ENCODE measurements at regions not wholly inside any gene's neighbourhood (a gene's known extent, or its start where the extent isn't known, plus 50 kb on each side); places are given as distances from the start of the nearest gene placed in this dataset.
"Not testable (repeated sequence)": the region's sequence is repeated elsewhere in the genome, so short reads cannot be mapped to it uniquely, and the experiment has no call there.

DNA sequence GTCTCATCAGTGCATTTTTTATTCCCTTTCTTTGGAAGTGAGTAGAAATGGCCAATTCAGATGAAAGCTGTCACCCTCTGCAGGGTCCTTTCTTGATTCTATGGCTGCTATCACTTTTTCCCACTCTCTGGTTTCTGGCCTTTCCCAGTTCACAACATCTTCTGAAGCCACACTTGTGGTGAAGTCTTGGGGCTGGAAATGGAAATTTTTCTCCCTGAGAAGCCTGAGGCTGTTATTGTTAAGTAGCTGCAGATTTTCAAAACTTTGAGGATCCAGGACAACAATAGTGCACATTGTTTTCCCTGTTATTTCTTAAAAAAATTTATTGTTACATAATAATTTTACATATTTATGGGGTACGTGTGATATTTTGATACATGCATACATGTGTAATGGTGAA, 250.3 kb upstream of the RASGRP1 start:
- DNase-seq = no peak

DNA sequence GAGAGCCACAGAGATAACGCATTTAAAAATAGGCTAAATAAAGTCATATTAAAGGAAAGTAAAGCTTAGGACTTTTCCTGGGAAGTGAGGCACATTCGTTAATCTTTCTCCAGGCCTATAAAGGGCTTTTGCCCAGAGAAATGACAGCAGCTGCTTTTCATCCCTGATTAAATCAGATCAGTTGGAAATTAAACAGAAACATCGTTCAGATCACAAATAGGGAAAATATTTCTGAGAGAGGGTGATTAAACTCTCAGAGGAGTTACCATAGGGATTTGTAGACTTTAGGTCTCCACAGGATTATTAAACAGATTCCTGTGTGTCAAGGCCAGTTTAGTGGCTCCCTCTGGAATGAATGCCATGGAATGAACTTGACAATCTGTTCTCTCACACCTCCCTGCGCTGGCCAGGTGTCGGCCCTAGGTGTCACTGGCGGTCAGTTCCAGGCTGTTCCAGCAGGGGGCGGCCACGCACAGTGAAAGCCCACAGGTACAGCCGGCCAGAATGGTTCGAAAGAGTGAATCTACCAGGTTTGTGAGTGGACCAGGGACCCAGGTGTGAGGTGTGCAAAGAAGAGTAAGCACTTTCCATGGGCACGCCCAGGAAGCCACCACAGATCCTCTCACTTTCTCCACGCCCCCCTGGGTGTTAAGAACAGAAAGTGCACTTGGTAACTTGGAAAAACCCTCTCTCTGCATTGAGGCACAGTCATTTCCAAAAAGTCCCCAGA, 253.0 kb upstream of the RASGRP1 start:
- DNase-seq = peak; percentile 30 to 56

DNA sequence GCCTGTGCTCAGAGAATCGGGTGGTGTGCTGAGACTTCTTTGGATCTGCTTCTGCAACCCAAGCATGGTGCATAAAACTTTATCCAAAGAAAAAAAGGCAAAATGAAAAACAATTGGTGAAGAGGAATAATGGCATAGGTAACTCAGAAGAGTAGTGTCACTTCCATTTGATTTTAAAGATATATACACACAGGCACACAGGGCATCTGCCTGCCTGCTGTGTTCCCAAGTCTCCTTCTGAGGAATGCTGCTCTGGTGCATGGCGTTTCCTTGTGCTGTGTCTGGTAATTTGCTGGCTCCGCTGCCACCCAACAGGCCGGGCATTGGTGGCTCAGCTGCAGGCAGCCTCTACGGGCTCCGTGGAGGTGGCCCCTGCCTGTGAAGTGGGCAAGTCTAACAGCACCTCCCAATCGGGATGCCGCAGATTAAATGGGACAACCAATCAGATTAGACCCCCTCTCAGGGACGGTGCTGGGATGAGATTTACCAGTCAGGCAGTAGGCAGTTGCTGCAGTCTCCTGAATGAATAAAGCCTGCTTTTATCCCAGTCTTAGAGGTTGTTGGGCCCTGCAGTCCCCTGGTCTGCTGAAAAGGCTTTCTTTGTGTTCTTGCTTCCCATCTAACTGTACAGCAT, 253.7 kb upstream of the RASGRP1 start:
- DNase-seq = no peak

DNA sequence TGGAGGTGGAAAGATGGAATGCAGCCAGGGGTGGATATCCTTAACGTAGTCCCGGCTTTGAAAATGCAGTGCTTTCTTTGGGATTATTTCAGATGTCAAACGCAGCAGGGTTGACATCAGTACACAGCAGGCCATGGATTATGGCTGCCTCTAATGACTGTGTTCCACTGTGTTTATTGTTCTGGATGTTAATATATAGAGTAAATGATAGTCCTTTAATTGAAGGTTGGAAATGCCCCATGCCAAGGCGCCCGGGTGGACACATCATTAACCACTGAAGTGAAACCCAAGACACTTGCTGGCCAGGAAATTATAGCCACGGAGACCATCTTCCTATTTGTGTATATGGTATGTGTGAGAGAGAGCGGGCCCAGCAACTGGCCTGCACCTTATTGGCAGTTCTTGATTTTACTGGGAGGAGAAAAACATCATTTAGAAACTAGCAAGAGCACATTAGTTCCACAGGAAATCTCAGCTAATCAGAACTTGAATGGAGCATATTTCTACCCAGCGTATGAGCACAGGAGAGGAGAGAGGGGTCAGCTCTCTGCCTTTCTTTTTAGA, 254.9 kb upstream of the RASGRP1 start:
- DNase-seq = no peak

DNA sequence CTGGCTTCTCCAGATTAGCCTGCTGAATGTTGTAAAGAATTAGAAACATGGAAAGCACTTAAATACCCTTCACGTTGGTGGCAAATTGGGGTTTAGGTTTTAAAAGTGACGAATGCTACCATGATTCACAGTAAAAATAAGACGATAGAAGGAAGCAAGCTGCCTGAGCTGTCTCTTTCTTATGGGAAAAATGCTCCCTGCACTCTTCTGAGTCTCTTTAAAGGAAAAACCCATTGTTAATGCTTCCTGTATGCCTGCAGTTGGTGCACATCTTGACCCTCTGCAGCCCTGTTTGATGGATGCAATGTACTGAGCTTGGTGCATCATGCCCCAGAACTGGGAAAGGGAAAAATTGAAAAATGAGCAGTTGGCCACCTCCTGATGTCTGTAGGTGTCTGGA, 258.6 kb upstream of the RASGRP1 start:
- DNase-seq = no peak

DNA sequence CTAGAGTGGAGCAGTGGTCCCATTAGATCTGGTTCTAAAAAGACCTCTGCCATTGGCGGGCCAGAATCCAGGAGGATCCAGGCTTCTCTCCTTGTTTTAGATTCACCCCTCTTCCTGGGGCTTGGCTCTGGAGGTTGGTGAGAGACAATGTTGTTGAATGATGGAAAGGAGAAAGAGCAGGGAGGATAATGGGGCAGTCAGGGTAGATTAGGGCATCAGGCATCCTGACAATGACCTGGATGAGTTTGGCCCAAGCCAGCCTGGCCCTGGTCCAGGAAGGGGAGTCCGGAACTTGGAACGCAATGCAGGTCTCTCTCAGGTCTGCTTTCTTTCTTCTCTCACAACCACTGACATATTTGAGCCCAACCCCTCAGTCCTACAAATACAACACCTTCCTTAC, 260.1 kb upstream of the RASGRP1 start:
- no peak for DNase-seq

DNA sequence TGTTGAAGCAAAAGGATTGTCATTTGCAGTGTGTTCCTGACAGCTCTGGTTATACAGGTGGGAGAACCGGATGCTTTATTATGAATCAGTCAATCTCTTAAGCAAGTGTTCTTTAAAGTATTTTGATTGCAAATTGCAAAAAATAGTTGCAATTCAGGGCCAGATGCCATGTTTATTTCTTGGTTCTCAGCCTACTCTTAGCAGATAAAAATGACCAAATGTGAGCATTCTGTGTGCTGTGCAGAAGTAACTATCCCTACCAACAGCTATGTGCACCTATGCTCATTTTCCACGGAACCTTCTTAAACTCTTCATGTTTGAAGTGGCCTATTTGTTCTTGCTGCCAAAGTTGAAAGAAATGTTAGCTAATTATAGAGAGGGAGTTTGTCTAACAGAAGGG, 262.3 kb upstream of the RASGRP1 start:
- no peak for DNase-seq

DNA sequence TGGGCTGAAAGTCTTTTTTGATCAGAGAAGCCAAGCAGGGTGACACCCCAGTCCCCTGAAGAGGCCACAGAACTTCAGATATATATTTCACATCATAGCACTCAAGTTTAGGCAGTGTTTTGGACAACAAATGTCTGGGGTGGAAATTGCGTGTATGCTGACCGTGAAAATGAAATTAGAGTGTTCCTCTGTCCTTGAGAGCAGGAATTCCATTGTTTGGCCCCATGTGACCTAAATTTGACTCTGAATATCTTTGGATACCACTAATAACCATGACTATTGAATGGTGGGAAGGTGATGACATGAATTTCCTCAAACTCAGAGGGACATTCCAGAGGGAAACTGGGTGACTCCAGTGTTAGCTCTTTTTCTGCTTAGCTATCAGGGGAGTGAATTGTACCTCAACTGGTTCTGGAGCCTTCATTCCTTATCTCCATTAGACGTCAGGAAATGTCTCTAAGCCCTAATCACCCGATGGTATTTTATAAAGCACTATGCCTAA, 263.5 kb upstream of the RASGRP1 start:
- DNase-seq = no peak

DNA sequence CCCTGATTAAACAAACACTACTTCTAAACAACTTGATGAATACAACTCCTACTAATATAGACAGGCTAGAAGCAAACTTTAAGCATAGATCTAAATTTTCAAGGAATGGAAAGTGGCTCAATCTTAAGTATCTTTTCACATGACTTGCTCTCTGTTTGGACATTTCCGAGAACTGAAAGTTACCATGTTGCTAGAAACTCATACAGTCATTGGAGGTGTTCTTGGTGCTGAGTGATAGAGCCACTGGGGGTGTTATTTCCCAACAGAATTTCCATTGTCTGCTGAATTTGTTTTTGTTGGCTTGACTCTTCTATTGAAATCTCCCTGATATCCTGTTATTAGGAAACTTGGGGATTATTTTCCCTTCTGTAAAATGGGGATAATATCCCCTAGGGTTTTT, 264.5 kb upstream of the RASGRP1 start:
- DNase-seq = no peak

DNA sequence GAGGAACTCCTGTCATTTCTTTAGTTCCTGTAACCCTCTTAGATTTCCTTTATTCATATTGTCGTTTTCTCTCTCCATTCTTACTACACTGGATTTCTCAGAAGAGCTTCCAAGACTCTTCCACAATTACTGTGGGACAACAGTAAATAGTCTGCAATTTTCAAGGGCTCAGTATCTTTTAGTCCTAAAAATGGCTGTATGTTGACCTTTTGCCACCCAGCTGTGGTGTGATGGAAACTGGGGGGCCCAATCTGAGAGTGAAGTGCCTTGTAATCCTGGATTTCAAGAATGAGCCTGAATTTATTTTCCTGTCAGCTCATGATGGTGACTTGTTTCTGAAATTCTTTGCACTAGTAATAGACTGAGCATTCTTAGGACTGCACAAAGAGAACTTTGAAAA, 277.6 kb upstream of the RASGRP1 start:
- no peak for DNase-seq

DNA sequence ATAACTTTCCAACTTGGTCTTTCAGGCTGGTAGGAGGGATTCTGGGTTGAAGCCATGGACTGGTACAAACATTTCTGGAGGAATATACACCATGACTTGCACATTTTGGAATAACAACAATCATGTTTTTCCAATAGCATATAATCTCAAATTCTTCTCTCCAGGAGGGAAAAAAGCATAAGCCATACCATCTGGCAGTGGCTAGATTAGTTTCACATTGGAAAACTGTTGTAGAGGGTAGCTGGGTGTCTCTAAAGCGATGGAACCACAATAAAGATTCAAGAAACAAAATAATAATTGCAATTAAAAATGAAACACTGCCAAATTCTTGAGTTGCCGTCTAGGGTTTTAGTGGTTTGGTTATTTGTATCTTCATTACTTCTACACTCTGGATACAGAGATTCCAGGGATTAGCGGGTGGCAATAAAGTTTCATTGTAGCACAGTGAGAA, 278.5 kb upstream of the RASGRP1 start:
- DNase-seq = no peak

DNA sequence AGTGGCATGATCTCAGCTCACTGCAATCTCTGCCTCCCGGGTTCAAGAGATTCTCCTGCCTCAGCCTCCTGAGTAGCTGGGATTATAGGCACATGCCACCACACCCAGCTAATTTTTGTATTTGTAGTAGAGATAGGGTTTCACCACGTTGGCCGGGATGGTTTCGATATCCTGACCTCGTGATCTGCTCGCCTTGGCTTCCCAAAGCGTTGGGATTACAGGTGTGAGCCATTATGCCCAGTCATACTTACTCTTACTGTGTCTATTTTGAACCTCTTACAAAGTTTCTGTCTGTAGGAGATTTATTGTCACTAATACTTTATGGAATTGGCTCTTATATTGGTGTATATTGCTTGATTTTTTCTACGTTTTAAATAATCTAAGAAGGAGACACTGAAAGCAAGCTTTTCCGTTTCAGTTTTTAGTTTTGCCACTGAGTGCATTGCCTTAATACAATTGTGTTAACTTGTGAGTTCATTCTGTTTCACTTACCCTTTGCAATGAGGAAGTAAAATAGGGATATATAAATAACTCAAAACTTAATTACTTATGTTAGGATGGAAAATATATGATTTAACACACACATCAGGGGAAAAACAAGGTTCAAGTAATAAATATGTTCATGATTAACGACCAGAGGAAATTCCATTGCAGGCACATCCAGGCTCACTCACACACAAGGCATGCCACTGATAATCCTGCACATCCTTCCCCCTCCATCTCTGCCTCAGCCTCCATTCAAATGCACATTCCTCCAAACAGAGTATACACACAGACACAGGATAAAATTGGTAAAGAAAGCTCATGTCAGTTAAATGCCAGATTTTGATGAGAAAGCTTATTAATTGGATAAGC, 279.3 kb upstream of the RASGRP1 start:
- DNase-seq = no peak

DNA sequence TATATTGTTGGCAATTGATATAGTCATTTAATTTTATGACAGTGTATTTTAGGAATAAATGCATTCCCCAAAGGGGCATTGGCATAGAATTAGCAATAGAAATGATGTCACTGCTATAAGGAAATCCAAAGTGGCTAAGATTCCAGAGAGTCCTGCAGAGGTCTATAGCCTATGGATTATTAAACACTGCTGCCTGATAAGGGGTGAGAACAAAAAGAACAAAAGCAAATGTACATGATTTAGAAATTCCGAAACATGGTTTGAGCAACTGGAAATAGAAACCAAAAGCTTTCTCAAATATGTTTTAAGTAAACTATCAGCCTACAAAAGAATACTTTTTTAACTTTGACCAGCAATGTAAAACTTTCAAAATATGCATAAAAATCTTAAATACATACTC, 280.1 kb upstream of the RASGRP1 start:
- DNase-seq = no peak

DNA sequence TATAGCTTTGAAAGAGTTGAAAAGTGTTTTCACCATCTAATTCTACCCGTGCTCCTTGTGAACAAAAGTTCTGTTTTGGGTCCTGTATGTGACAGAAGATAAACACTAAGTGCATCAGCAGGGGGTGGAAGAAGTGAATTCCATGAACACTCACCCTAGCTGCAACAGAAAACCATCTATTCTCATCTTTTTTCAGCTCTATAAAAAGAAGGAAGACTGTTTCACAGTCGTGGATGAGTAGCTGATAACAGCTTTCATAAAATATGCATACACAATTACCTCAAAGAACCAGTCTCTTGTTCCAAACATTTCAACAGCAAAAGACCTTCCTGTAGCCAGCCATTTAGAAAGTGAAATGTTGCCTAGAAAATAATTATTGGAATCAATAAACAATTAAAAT, 281.7 kb upstream of the RASGRP1 start:
- no peak for DNase-seq

DNA sequence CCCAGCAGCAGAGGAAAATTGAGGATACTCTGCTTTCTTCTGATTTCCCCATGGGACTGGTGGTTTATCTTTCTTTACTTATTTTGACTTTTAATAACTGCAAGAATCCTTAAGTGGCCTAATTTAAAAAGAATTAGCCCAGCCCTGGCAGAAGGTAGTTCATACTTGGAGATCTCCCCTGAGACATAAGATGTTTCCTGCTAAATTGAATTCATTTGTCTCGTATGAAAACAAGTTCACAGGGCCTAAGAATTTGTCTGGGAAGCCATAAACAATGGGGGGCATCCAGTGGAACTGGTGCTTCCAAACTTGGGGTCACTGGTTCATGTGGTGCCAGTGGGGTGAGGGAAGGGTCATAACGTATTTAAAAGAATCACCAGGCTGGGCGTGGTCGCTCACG, 283.1 kb upstream of the RASGRP1 start:
- no peak for DNase-seq

DNA sequence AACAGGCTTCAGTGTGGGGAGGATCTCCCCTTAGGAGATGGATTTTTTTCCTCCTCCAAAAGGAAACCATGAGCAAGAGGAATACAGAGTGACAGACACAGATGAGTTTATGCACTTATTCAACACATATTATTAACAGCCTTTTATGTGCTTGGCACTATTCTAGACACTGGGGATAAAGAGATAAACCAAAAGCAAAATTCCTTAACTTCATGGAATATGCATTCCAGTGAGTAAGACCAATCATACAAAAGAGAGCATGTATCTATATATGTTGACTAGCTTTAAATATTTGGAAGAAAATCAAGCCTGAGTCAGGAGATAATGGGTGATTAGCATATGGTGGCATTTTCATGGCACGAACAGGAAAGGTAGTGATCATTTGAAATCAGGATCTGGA, 284.4 kb upstream of the RASGRP1 start:
- DNase-seq = no peak

DNA sequence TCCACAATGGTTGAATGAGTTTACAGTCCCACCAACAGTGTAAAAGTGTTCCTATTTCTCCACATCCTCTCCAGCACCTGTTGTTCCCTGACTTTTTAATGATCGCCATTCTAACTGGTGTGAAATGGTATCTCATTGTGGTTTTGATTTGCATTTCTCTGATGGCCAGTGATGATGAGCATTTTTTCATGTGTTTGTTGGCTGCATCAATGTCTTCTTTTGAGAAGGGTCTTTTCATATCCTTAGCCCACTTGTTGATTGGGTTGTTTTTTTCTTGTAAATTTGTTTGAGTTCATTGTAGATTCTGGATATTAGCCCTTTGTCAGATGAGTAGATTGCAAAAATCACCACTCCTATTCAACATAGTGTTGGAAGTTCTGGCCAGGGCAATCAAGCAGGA, 287.6 kb upstream of the RASGRP1 start:
- not testable (repeated sequence) for DNase-seq

DNA sequence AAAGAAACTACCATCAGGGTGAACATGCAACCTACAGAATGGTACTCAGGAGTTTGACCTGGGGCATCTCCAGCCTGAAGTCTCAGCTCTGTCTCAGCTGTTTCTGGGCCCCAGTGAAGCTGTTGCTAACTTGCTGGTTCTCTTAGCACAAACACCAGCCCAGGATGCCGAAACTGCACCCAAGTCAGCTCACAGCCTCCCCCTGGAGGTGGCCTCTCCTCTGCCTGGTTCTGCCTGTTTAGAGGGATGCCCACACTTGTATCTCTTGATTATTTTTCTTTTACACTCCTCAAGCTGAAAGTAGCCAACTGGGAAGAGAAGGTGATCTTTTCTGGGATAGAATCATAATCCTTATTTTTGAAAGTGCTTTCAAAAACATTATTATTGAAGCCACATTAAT, 289.0 kb upstream of the RASGRP1 start:
- no peak for DNase-seq

DNA sequence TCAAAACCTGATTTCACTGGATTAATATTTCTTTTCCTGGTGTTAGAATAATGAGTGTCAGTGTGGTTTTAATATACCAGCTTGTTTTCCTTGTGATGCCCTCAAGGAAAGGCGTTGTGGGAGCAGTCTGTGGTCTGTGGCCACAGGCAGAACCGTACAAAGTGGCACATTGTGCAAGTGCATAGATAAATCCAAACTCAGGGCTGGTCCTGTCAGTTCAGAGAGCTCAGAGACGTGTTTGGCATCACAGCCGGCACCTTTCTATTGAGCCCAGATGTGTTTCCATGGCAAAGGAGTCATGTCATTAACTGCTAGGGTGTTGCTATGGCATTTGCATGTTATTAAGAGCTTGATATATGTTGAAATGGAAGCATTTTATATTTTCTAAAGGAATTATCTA, 289.9 kb upstream of the RASGRP1 start:
- no peak for DNase-seq

DNA sequence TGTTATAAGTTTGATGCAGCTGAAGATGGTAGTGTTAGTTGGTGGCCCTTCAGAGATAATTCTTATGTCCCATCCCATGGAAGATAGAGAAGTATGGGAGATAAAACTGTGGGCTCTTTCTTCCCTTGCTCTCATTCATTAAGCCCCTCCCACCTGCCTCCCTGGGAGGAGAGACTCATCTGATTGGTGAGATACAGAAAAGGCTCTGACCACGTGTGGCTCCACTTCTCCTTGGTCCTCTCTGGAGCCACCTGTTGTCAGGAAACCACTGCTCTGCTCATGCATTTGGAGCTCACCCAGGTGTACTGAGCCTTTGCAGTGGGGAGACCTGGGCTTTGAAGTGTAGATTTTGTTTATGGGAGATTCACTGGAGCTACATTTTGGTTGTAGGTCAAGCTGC, 293.2 kb upstream of the RASGRP1 start:
- DNase-seq = no peak

DNA sequence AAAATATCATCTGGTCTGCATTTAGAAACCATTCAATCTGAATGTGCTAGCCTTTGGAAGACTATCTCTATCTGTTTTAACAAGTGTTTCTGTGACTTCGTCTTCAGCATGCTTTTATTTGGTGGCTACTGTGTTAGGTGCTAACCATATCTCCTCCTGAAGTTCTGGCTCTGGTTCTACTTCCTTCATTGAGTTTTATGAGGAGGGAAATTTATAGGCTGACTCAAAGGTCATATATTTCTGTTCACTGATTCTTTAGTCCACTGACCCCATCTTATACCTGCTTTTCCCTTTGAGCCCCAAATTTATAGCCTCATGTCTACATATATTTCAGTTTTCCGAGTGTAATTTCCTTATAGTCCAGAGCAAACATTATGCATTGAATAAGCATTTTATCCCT, 295.0 kb upstream of the RASGRP1 start:
- no peak for DNase-seq

DNA sequence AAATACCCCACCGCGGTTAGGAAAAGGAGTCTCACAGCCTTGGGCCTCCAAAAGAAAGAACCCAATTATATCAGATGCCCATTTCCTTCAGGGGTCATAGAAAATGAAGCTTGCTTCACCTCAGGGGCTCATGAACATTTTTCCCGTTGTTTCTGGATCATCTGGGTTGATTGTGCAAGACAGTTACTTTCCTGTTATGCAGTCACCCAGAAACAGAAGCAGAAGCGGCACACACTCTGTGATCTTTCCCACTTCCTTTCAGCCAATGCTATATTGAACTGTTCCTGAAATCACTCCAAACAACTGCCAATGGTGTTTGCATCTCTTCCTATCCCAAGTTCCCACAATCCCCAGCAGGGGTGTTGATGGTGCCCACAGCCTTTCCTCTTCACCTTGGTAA, 295.6 kb upstream of the RASGRP1 start:
- DNase-seq = peak; percentile 48 to 58

DNA sequence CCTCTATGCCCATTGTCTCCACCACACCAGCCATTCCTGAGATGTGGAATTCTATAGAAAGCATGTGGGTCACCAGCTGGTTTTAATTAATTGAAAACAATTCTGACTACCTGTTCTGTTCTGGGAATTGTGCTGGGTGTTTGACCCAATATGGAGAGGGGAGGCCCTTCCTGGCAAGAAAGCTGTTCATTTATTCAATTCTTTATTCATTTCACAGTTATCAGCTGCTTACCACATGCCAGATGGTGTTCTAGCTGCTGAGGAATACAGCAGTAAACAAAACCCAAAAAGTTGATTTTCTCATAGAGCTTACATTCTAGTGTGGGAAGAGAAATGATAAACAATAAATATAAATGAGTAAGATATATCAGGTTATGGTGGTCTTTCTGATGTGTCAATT, 296.1 kb upstream of the RASGRP1 start:
- no peak for DNase-seq
